NCI-H2196 (cell line): ENCODE measurements at regions not wholly inside any gene's neighbourhood (a gene's known extent, or its start where the extent isn't known, plus 50 kb on each side); places are given as distances from the start of the nearest gene placed in this dataset.
"Not testable (repeated sequence)": the region's sequence is repeated elsewhere in the genome, so short reads cannot be mapped to it uniquely, and the experiment has no call there.

Source experiments
- DNase-seq: peaks from one replicate; lab custom pipeline; 2025; ENCODE audit not compliant: unreplicated experiment; lab: John Stamatoyannopoulos, UW

DNA sequence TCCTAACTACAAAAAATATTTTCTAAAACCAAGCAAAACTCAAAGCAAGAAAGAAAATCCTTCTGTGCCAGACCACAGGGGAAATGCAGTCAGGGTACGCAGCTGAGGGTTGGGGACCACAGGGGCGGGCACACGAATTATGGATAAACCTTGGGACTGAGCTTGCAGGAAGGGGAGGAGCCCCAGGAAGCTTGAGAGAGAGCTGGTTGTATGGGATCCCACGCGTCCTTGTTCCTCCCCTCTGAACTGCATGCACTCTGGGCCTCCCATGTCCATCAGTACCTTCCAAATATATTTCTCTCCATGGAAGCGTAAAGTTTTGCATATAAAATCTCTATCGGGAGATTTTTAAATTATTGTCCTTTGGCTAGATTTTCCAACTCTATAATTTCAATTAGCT, 673.4 kb downstream of the TBC1D22A start:
- no peak for DNase-seq

GRCh38 chr22:47435204-47435487, 672.7 kb downstream of the TBC1D22A start:
- DNase-seq, result no peak

DNA sequence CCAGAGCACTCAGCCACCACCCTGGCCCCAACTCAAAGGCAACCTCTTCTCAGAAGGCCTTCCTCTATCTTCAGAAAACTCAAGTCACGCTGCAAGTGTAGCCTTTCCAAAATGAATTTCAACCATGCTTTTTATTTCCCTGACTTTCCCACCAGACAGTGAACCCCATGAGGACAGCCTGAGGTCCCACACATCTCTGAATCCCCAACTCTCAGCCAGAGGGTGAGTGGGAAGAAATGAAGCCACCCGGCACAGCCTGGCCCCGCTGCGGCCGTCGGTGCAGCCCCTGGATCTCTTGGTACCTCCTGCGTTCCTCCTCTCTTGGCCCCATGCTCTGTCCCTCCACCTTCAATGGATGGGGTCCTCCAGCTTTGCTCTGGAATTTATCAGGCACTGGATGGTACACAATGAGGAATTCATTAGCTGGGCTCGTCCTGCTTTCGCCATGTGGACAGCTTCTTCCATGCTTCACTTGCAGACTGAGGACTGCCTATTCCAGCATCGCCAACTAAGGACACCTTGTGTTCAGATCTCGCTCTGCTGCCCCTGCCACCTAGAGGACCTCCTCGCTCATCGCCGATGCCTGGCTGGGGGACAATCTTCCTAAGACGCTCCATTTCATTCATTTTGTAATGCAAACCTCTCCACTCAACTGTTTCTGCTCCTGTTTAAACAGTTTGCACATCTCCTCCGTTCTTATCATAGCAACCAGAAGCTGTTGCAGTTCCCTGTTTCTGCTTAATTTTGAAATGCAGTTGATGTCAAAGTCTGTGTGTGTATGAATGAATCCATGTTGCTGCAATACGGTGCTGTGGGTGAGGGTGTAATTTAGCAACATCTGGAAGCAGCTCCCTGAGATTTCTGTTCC, 672.1 kb downstream of the TBC1D22A start:
- no peak for DNase-seq

- no peak for DNase-seq
These were observed 671.2 kb downstream of the TBC1D22A start for GRCh38 chr22:47433627-47434026.

GRCh38 chr22:47432683-47433082, 670.2 kb downstream of the TBC1D22A start:
- no peak for DNase-seq

DNA sequence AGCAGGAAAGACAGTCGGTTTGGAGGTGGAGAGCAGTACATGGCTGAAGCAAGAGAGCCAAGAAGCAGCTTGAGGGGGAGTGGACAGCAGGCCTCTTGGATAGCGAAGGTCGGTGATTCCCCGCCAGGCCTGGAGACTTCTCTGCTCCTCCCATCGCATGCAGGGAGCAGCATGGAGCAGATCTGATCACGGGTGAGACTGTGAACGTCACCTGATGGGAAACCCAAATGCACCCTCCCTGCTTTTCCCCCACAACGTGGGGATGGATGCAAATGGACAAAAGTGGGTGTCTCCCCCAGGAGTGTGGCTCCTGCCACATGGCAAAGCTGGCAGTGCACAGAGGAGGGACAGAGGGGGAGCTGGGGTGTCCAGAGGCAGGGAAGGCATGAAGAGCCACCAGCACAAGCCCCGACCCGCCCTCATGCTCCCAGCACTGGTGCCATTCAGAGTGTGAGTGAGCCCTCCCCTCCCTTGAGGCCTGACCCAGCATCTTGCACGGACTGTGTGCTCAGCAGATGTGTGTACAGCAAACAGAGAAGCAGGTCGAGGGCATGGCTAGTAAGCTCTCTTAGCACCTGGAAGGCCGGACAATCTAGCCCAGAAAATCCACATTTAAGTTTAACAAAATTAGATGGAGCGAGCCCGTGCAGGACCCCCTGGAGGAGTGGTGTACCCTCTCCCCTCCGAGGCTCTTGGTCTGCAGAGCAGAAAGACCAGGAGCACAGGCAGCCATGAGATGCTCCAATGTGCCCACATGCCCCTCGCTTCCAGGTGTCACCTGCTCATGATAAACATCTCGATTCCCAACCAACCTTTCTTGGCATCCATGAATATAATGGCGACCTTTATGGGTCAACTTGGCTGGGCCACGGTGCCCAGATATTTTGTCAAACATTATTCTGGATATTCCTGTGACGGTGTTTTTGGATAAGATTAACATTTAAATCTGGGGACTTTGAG, 661.7 kb downstream of the TBC1D22A start:
- DNase-seq, result no peak

DNA sequence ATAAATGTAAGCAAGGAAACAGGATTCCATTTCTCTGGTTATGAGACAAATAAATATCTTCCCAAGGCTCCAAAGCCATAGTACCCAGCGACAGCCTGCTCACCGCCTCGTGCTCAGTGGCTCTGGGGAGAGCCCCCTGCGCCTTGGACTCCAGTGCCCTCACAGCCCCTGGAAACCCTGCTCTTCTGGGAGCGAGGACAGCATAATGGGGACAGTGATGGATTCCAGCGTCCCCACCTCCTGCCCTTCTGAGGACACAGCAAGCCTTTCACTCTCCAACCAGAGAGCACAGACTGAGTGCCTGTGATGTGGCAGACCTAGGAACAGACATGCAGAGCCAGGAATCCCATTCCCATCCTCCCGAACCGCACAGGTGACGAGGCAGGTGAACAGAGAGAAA, 660.8 kb downstream of the TBC1D22A start:
- no peak for DNase-seq

DNA sequence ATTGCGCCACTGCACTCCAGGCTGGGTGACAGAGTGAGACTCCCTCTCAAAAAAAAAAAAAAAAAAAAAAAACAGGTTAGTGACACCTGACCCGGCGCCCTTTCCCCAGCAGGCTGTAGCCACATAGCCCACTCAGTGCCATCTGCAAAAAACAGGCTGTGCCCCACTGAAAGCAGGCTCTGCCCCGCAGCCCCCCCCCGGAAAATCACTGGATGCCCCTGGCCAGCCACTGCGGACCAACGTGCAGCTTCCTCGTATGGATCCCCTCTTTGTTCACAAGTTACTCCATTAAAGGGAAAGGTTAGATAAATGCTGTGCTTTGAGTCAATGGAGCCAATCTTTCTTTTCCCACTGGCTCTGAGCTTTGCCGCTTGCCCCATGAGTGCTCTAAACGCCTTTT, 660.3 kb downstream of the TBC1D22A start:
- no peak for DNase-seq

- DNase-seq, result no peak
These were observed 659.4 kb downstream of the TBC1D22A start for GRCh38 chr22:47421846-47422245.

DNA sequence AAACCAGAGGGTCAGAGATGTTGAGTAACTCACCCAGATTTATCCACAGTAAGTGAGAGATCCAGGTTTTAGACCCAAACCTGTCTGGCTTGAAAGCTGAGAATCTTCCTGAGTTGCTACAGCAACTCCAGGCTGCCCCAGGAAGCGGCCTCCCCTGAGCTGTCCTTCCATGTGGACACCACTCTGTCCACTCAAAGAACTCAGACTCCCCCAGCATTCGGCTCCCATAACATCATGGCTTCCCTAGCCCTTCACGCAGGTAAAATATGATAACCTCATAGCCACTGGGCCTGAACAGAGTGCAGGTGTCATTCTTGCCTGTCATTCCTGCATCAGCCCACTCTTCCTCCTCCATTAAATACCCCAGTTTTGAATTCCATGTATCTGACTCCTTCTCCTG, 657.8 kb downstream of the TBC1D22A start:
- no peak for DNase-seq

GRCh38 chr22:47419239-47419638, 656.8 kb downstream of the TBC1D22A start:
- DNase-seq, result no peak

GRCh38 chr22:47417699-47418098, 655.2 kb downstream of the TBC1D22A start:
- no peak for DNase-seq

DNA sequence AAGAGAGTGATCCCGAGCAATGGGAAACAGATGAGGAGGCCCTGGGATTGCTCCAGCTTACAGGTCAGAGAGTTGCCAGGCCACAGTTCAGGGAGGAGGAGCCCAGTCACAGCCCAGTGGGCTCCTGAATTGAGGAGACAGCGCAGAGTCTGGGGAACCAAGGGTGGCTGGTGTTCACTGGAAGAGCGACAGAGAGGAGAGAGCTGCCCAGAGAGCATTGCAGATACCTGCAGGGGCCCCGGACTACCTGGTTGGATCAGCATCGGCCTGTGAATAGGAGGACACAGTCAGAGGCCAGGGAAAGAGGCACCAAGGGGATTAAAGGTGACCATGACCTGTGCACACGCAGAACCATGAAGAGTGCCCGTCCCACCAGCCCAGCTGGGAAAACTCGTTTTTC, 648.6 kb downstream of the TBC1D22A start:
- no peak for DNase-seq

DNA sequence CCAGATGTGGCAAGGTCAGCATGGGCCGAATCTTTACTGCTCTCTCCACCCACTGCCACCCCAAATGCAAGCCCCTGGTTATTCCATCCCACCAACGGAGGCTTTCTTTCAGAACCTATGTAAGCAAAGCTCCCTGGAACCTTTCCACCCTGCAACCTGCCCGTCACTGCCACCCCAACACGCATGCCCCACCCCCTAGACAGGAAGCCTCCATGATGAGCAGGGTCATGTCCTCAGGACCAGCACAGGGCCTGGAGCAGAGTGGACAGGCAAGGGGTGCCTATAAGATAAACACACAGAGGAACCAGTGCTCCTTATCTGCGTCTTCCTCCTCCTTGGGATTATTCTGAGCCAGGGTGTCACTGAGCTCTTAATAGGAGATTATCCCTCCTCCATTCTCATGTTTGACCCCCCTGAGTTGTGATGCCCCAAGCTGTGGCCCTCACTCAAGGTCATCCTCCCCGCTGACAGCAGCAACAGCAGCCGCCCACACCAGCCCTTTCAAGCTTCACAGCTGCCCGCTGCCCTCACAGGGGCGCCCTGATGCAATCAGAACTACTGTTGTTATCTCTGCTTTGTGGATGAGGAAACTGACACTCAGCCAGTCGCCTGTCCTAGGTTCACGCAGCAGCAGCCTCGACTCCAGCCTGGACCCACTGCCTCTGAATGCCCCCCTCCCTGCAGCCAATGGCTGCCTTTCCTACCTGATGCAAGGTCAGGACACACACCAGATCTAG, 647.3 kb downstream of the TBC1D22A start:
- no peak for DNase-seq

DNA sequence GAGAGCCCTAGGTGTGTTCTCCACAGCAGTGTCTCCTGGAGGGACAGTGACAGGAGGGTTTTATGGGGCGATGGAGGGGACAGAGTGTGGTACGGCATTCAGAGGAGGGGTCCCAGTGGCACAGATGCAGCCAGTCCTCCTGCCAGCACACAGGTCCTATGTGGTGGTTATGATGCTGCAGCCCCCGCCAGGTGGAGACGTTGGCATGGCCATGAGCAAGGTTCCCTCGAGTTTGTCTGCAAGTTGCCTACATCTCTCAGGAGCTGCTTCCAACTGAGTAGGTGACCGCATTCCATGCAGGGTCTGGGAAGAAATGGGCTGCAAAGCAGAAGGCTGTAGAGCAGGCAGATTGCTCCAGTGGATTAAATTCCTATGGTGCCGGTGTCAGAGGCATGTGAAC, 646.0 kb downstream of the TBC1D22A start:
- no peak for DNase-seq

DNA sequence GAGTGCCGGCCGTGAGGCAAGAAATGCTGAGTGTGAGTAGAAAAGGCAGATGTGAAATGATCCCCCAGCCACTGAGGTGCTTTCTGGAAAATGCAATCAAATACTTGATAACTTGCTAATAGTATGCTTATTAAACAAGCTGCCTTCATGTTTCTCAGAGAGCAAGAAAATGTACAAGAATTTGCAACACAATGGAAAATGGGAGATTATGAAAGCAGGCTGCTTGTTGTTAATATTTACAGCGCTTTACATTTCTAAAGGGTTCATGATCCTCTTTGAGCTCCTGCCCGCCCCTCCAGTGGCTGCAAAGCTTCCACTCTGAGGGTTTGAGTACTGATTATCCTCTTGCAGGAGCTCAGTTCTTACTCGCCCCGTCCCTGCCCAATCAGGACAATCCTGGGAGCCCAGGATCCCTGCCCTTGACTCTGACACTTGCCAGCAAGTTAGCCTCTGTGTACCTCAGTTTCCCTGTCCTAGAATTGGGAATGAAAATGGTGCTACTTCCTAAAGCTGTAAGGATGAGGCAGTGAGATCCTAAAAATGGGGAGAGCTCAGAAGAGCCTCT, 645.1 kb downstream of the TBC1D22A start:
- DNase-seq, result no peak

DNA sequence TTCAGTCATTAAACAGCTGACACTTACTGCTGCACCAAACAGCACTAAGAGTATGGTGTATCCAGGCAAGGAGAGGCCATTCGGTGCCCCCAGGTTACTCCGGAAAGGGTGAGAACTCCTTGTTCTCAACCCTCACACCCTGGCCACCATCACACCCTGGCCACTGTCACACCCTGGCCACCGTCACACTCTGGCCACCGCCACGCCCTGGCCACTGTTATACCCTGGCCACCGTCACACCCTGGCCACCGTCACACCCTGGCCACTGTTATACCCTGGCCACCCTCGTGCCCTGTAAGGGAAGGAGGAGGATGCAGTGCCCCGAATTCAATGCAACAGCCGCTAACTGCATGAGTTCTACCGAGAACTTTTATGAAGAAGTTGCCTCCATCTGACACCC, 644.4 kb downstream of the TBC1D22A start:
- no peak for DNase-seq

DNA sequence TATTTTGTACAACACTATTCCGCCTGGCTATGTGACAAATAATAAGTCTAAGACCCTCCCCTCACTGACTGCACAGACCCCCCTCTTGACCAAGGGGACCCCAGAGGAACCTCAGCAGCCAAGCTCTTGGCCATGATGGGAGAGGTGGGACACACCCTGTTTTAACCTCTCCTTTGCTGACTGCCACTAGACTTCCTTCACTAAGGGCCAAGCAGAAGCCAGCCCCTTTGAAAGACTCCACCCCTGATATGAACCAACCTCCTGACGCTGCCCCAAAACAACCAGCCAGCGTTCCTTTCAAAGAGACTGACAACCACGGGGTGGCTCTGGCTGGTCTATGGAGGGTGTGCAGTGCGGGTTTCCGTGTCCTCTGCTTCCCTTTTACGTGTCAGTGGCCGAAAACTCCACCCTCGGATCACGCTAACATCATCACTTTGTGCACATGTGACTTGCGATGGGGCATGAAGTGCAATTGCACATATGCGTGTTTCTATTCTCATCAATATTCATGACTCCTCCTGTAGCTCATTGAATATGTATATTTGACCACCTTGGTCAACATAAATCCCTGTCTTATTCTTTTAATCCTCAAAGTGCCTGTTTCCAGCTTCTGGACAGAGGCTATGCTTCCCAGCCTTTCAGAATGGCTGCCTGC, 643.9 kb downstream of the TBC1D22A start:
- DNase-seq, result no peak

- DNase-seq, result not testable (repeated sequence)
These were observed 642.8 kb downstream of the TBC1D22A start for GRCh38 chr22:47405222-47405621.

DNA sequence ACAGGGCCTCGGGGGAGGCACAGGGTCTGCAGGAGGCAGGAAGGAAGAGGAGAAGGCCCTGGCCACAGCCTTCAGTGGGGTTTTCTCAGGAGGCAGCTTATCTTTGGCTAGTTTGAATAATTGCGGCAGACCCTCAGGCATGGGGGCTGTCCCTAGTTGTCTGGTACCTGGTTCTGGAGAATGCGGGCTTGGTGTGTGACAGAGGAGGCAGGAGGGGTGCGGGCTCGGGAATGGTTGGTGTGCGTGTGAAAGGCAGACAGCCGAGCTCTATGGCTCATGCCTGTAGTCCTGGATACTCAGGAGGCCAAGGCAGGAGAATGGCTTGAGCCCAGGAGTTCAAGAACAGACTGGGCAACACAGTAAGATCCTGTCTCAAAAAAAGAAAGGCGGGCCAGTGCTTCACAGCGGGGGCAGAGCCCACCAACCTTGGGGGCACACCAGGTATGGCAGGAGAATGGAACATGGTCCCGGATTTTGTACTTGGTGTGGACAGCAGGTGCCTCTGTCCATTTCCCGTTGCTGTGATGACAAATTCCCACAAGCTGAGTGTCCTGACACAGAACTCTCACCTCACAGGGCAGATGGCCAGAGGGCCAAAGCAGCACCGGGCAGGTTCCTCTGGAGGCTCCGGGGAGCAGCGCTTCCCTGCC, 640.6 kb downstream of the TBC1D22A start:
- no peak for DNase-seq
